Epithelial cell of proximal tubule (primary cell): ENCODE measurements at regions not wholly inside any gene's neighbourhood (a gene's known extent, or its start where the extent isn't known, plus 50 kb on each side); places are given as distances from the start of the nearest gene placed in this dataset.

Source experiments
- DNase-seq: peaks from one replicate; pipeline ENCODE4 v3.0.0-alpha.2; 2011; ENCODE audit warnings: low read depth
- H3K4me3 ChIP-seq: 2 replicates; pipeline ENCODE4 v1.5.1; 2011; ENCODE audit warnings: low read depth, mild to moderate bottlenecking, low read length
- TF ChIP-seq, protein P1 (sequence below): conservative IDR thresholded peaks from 2 replicates; pipeline ENCODE4 v1.5.1; 2012; ENCODE audit warnings: low read depth, mild to moderate bottlenecking, low read length

DNA sequence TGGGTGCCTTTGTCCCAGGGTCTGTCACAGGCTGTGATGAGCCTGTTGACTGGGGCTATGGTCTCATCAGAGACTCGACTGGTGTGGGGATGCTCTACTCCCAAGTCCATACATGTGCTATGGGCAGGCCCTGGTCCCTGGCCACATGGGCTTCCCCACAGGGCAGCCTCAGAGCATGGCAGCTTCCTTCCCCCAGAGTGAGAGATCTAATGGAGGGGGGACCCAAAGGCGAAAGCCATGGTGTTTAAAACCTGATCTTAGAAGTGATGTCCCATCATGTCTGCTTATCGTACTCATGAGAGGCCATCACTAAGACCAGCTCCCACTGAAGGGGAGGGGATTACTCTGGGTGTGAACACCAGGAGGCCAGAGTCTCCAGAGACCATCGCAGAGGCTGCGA, 279.0 kb upstream of the RTL1 start:
- DNase-seq, result no peak
- TF ChIP-seq, protein P1, sequence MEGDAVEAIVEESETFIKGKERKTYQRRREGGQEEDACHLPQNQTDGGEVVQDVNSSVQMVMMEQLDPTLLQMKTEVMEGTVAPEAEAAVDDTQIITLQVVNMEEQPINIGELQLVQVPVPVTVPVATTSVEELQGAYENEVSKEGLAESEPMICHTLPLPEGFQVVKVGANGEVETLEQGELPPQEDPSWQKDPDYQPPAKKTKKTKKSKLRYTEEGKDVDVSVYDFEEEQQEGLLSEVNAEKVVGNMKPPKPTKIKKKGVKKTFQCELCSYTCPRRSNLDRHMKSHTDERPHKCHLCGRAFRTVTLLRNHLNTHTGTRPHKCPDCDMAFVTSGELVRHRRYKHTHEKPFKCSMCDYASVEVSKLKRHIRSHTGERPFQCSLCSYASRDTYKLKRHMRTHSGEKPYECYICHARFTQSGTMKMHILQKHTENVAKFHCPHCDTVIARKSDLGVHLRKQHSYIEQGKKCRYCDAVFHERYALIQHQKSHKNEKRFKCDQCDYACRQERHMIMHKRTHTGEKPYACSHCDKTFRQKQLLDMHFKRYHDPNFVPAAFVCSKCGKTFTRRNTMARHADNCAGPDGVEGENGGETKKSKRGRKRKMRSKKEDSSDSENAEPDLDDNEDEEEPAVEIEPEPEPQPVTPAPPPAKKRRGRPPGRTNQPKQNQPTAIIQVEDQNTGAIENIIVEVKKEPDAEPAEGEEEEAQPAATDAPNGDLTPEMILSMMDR, result no peak

GRCh38 chr14:101183376-101184103, 280.0 kb upstream of the RTL1 start:
- TF ChIP-seq, protein P1, result peak; percentile 32
- DNase-seq, result no peak
- no peak overlapping the region for H3K4me3 ChIP-seq

More for the DNA sequence above, 279.0 kb upstream of the RTL1 start:
- no peak overlapping the region for H3K4me3 ChIP-seq

DNA sequence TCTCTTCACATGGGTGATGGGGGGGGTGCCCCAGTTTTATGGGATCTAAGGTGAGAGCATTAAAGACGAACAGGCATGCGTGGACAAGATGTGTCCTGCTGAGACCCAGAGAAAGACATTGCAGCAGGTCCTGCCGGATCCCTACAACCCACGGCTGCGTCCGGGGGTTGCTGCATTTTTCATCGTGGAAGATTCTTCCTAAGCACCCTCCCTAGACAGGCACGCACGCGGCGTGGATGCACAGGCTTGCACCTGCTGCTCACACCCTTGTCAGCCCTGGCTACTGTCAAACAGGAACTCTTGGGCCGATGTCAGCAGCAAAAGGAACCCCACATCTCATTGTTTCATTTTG, 280.6 kb upstream of the RTL1 start:
- DNase-seq, result no peak
- TF ChIP-seq, protein P1, result no peak
- no peak overlapping the region for H3K4me3 ChIP-seq

GRCh38 chr14:101184572-101184971, 281.1 kb upstream of the RTL1 start:
- no peak overlapping the region for H3K4me3 ChIP-seq
- TF ChIP-seq, protein P1, result no peak
- DNase-seq, result no peak

DNA sequence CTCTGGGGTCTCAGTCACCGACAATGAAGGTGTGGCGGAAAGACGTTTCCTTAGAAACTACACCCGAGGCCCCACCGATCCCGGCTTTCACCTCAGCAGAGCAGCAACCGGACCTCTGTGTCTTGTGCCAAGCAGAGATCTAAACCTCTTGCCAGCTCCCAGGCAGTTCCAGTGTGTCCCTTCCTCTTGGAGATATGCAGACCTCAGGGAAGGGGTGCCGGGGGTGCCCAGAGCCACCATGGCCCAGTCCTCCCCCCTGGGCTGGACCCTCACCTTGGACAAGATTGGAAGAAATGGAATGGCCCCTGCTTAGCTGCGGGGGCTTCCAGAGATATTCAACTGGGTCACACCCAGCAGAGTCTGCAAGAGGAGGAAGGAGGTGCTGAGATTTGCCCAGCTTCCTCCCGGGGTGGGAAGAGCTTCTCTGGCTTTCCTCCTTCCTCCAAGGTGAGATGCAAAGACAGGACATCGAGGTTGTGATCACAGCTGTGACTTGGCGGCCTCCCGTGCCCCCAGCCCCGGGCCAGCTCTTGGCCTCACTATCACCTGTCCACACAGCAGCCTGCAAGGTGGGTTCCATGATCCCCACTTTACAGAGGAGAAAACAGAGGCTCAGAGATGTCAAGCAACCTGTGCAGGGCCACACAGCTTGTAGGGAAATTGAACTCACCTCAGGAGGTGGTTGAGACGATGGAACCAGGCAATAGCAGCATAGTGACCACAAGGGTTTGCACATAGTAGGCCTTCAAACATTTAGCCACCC, 281.7 kb upstream of the RTL1 start:
- no peak overlapping the region for H3K4me3 ChIP-seq
- TF ChIP-seq, protein P1, result no peak
- DNase-seq, result no peak

DNA sequence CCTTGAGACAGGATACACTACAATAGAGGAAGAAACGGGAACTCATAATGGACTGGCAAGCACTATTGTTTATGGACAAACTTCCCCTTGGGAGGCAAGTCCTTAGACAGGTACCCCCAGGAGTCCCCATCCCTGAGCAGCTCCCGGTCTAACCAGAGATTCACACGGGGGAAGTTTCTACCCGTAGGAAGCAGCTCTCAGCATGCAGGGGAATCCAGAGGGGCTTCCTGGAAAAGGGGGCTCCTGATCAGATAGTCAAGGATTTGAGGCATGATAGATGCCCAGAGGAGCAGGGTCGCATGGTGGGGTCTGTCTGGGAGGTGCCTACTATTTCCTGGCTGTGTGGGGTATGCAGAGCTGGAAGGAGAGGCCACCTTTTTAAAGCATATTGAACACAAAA, 282.4 kb upstream of the RTL1 start:
- TF ChIP-seq, protein P1, result no peak
- no peak overlapping the region for H3K4me3 ChIP-seq
- DNase-seq, result no peak
